GM21825 (cell line): ENCODE measurements at regions not wholly inside any gene's neighbourhood (a gene's known extent, or its start where the extent isn't known, plus 50 kb on each side); places are given as distances from the start of the nearest gene placed in this dataset.
"Not testable (repeated sequence)": the region's sequence is repeated elsewhere in the genome, so short reads cannot be mapped to it uniquely, and the experiment has no call there.

ENCODE experiments used
- ATAC-seq: cut with Tn5 transposase; IDR thresholded peaks from one replicate; pipeline ENCODE4 v1.9.1; 2021; ENCODE audit warnings: mild to moderate bottlenecking, moderate library complexity; ENCODE audit not compliant: unreplicated experiment

DNA sequence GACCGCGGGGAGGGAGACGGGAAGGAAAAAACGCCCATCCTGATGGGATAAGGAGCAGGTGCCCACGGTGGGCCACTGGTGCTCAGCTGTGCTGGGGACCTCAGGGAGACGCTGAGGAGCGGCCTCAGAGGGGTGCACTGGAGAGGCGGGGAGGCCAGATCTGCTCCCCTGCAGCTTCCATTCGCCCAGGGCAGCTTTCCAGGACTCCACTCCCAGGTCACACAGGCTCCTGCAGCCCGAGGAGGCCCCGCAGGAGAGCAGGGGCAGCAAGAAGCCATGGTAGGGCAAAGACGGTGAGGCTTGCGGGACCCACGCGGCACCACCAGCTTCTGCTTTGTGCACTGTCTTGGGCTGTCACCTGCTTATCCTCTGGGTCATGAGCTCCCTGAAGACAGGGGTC is 82.5 kb upstream of the SULF2 start:
- ATAC-seq = no peak

DNA sequence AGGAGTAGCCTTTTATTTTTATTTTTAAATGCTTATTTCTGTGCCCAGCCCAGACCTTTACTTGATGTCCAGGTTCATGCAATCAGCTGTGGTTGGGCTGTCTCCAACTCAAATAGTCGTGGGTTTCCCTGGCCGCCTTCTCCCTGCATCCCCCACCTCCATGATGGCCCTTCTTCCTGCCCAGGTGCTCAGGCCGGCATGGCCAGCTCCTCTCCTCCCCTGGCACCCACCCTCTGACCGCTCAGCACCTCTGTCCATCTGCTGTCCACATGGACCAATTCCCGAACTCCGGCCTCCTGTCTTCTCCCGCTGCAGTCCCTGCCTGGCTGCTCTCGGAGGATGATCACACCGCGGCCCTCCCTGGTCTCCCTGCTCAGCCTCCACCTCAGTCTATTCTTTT is 81.2 kb upstream of the SULF2 start:
- ATAC-seq = no peak

DNA sequence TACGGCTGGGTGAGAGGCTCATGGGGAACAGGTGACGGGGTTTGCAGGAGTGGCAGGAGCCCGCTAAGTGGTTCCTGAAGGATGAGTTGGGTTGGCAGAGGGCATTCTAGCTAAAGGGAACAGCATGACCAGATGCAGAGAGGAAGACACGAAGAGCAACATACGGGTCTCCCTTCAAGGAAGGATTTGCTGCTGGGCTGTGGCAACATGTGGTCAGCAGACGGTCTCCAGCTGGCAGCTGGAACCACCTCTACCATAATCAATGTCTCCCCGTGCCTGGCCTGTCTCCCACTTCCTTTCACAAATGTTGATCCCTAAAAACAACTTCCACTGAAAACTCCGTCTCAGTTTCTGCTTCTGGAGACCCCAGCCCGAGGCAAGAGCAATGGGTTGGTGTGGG is 80.6 kb upstream of the SULF2 start:
- no peak for ATAC-seq

DNA sequence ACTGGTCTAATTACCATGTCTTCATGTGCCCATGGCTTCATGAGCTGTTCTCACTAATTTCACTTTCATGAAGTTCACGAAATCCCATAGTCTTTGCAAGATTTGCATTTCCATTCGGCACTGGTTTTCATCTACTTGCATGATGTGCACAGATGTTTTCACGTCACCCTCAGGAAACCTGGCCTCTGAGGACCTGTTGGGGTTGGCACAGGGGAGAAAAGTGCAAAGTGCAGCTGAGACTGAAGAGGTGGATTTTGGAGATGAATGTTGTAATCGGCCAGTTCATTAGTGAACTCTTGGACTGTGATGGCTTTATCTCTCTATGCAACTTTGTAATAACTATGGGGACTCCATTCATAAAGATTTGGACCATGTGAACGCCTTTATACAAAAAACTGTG is 80.2 kb upstream of the SULF2 start:
- no peak for ATAC-seq

DNA sequence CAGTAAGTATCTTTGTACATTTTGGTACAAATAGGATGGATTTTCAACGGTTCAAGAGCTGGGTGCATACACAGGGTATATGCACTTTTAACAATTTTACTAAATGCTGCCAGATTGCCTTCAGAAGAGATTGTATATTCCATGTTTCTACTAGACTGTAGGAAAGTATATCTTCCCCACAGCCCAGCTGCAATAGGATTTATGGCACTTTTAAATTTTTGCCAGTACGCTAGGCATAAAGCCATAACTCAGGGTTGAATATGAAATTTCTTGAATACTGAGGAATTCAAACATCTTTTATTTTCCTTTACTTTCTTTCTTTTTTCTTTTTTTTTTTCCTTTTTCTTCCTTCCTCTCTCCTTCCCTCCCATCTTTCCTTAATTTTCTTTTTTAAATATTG is 78.7 kb upstream of the SULF2 start:
- no peak for ATAC-seq

DNA sequence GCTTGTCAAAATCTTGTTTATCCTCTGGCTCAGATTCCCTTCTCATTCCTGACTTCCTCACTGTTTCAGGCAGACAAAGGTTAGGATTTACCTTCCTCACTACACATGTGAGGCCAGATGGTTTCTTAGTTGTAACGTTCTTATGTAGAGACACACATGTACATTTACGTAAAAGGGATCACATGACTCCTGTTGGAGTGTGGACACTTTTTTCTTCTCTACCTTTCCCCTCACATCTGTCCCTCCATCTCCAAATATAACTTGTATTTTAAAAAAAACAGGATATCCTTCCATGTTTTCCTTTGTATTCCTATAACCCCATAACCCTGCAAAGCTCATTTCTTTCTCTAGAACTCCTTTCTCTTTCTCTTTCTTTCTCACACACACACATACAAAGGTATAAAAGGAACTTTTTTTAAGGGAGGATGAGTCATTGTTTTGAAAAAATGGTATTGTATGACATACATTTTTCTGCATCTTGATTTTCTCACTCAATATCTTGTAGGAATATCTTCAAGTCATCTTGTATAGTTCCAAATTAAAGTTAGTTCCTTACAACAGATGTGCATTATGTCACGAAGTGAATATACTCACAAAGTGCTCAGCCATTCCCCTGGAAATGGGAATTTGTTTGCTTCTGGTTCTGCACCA is 78.2 kb upstream of the SULF2 start:
- ATAC-seq = no peak

DNA sequence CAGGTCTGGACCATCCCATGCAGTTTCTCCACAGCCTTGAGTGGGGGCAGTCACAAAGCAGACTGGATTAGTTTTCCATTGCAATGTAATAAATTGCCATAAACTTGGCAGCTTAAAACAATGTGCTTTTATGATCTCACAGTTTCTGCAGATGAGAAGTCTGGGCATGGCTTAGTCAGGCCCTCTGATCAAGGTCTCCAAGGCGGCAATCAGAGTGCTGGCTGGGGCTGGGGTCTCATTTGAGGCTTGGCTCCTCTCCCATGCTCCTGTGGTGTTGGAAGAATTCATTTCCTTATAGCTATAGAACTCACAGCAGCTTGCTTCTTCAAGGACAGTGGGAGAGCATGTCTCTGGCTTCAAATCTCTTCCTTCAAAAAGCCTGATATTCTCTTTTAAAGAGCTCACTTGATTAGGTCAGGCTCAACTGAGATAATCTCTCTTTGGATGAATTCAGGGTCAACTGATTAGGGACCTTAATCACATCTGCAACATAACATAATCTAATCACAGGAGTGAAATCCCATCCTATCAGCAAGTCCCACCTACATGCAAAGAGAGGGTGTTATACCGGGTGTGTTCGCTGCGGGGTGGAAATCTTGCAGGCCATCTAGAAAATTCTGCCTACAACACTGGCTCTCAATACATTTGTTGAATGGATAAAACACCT is 77.4 kb upstream of the SULF2 start:
- no peak for ATAC-seq

DNA sequence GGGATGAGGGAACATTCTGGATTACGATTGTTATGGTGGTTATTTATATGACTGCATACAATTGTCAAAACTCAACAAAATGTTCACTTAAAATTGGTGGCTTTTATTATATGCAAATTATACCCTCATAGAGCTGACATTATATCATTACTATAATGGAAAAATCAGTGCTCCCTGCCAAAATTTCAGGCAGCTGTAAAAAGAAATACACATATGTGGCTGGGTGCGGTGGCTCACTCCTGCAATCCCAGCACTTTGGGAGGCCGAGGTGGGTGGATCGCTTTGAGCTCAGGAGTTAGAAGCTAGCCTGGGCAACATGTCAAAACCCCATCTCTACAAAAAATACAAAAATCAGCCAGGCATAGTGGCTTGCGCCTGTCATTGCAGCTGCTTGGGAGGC is 75.8 kb upstream of the SULF2 start:
- no peak for ATAC-seq

DNA sequence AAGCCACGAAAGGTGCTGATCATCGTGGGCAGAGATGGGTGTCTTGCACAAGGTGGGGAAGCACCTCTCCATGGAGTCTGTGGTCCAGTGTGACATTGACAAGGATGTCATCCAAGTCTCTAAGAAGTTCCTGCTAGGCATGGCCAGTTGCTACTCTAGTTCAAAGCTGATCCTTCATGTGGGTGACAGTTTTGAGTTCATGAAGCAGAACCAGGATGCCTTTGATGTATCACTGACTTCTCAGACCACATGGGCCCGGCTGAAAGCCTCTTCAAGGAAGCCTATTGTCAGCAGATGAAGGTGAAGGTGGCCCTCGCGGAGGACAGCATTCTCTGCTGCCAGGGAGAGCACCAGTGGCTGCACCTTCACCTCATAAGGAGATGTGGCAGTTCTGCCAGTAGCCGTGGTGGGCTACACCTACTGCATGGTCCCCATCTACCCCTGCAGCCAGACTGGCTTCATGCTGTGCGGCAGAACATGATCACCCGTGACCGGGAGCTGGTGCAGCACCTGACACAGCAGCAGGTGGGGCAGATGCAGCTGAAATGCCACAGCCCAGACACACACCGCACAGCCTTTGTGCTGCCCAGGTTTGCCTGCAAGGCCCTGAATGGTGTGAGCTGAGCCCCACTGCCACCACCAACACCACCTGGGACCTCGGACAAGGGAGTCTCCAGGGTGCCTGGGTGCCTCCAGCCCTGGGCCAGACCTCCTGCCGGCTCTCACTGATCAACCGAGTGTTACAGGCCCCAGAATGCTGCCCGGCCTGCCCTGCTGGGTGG is 75.0 kb upstream of the SULF2 start:
- ATAC-seq = no peak

DNA sequence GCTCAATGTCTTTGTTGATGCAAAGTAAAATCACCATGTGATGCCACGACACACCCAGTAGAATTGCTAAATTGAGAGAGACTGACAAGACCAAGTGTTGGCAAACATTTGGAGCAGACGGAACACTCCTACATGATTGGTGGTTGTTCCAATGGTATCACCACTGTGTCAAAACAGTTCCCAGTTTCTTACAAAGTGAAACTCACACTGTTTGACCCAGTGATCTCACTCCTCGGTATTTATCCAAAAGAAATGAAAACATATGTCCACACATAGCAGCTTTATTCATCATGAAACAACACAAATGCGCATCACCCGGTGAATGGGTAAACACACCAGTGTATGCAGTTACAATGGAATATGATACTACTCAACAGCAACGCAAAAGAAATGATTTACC is 74.0 kb upstream of the SULF2 start:
- no peak for ATAC-seq

DNA sequence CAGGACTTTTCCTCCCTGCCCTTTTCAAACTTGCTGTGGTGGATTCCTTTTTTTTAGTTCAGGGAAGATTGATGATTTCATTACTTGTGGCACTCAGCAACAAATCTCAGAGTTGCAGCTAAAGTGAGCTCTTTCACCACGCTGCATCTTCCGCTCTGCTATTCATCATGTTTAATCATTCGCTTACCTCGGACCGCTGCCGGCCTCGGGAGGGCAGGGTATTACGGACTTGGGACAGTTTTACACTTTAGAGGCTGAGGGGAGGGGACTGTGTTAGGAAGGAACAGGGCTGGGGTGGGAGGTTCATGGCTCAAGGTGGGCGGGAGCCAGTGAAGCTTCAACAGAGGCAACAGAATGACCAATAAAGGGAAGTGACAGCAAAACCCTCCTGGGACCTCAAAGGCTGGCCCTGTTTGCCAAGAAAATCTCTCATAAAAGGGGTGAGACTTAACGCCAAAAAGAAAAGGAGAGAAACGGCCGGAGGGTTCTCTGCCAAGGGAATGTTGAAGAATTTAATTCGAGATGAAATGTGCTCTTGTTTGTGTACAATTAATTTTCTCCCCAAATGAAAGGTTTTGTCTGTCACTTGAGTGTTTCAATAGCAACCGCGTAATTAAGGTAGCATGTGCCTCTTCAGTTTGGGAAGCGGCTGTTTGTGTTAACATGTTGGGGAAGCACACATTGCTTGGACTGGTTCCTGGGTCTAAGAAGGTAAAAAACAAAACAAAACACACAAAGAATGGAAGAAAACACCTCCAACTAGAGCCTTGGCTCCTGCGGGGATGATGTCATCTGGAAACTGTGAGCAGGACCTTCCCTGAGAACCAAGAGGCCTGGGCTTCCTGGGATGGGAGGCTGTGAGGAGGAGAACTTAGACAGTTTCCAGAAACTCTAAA is 72.5 kb upstream of the SULF2 start:
- no peak for ATAC-seq

DNA sequence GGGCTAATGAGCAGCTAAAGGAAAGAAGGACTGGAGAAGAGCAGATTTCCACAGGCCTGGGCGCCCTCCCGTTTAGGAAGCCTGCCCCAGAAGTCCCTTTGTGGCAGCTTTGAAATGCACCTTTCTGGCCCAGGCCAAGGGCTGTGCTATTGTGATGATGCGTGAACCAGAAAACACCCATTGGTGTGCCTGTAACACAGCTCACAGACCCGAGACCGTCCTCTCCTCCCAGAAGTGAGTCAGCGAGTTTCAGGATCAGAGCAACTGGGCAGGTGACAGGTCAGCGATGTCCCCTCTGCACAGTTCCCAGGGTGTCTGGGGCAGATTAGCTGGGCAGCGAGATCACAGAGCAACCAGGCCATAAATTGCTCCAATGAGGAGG is 71.9 kb upstream of the SULF2 start:
- no peak for ATAC-seq

DNA sequence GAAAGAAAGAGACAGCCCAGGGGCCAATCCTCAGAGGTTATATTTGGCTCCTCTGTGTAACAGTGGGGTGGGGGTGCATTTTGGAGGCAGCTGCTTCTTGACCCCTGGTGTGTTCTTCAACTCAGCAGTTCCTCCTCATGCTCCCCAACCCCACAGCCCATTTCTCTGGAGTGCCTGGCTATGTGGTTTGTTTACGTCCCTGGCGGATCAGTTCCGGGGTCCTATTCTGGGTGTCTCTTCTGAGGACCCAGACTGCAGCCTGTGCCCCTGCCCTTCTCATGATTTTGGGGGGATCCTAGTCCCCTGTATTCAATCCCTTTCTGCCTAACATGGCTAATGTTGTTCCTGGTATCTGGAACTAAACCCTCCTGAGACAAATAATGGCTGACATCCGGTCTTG is 70.5 kb upstream of the SULF2 start:
- no peak for ATAC-seq

DNA sequence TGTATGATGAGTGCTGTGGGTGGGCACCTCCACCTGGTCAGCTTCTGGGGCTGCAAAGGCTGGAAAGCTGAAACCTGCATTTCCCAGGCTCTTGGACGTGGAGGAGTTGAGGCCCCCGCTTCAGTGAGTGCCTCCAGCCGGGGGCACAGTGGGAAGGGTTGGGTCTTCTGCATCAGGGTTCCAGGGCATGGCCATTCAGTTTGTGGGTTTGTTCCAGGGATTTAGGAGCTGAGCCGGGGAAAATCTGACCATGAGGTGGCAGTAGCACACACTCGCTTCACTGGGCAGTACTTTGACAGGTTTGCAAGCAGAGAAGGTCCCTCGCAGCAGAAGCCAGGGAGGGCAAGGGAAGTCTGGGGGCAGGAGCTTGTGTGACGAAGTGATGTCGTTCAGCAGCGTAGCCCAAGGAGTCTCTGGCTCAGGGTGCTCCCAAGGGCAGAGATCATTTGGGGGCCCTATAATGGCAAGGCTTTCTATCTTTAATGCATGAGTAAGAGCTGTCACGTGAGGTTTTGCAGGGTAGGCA is 69.5 kb upstream of the SULF2 start:
- ATAC-seq = no peak

DNA sequence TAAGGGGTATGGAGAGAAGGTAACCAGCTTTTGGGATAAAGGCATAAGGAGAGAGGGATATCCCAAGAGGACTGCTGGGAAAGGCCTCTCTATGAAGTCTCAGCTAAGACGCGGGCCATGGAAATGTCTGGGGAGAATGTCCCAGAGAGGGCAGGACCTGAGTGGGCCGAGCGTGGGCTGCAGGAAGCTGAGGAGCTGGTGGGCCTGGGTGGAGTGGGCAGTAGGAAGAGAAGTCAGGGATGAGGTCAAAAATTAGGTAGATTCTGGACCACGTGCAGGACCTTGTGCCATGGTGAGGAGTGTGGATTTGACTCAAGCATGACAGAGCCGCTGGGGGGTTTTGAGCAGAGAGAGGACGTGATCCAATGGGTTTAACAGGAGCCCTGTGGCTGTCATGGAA is 66.5 kb upstream of the SULF2 start:
- no peak for ATAC-seq

DNA sequence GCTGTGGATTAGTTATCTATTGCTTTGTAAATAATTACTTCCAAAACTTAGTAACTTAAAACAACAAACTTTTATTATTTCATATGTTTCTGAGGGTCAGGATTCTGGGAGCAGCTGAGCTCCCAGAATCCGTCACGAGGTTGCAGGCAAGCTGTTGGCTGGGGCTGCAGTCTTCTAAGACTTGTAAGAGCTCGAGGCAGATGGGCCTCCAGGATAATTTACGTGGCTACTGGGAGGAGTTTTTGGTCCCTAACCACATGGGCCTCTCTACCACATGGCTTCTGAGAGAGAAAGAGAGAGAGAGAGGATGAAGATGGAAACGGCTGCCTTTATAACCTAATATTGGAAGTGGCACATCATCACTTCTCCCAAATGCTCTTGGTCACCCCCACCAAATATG is 64.9 kb upstream of the SULF2 start:
- ATAC-seq = no peak

DNA sequence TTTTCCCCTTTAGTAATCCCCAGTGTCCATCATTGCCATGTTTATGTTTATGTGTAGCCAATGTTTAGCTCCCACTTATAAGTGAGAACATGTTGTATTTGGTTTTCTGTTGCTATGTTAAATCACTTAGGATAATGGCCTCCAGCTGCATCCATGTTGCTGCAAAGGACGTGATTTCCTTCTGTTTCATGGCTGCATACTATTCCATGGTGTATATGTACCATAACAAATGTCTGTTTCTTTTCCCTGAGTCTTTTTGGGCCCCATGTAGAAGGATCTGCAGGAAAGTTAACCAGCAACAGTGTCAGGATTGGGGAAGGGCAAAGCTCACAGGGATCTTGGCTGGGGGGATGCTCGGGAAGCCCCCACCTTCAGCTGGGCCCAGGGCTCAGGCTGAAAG is 64.3 kb upstream of the SULF2 start:
- ATAC-seq = no peak

DNA sequence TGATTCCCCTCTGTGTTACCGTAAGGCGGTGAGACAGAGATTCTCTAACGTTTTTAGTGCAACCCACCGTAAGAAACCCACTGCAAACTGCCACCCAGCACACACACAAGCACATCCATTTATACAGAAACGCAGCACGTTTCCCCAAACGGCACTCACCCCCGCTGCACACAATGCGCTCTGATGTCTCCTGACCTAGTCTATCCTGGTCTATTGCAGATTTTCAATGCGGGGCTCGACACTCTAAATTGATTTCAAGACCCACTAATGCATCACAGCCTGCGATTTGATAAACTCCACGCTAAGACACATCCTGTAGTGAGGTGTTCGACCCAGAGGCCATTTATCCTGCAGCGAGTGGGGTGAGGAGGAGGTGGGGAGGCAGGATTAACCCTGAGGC is 63.7 kb upstream of the SULF2 start:
- no peak for ATAC-seq

DNA sequence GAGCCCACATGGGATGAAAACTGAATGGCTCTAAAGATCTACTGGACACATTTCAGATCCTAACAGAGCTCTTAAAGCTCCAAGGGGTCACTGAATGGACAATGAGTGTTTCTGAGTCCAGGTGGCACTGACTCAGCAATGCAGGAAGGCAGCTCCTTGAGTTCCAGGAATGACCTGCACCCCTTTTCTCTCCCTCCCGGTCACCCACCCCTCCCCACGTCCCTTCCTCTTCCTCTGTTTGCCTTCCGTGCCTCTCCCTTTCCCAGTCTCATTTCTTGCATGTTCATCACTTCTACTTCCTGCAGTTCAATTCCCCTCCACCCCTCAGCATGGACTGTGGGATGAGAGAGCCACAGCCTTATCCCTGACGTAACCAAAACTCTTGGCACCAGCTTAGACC is 63.3 kb upstream of the SULF2 start:
- not testable (repeated sequence) for ATAC-seq

DNA sequence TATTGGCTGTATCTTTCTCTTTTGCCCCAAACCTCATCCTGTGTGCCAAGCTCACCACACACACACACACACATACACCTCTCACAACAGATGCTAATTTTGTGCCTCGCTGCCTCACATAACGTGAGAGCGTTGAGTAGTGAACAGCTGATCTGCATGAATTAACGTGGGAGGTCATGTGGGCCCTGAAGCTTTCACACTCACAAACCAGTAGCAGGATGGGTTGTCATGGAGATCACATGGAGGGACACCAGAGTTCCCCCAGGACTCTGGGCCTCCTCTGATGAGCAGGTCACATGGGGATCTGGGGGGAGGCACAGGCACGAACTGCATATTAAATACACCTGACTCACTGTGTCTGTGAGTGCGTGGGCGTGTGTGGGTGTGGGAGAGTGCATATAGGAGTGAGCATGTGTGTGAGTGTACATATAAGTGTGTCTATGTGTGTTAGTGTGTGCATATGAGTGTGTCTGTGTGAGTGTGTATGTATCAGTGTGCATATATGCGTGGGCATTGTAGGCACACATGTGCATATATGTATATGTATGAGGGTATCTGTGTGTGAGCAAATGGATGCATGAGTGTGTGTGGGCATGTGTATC is 62.7 kb upstream of the SULF2 start:
- no peak for ATAC-seq

DNA sequence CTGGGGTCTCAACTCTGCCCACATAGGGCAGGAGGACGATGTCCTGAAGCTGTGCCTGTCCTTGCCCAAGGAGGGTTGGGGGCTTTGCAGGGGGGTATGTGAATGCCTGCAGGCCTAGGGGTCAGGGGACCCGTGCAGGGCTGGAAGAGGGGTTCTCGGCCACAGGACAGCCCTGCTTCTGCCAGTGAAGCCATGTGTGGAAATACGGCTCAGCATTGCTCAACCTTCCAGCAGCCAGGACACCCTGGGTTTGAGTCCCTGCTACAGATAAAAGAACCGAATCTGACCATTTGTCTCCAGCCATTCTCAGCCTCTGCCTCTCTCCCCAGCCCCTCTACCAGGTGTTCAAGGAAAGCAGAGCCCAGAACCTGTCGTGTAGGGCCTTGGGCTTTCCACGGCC is 61.9 kb upstream of the SULF2 start:
- not testable (repeated sequence) for ATAC-seq
